IMR-90 (cell line): ENCODE measurements at regions not wholly inside any gene's neighbourhood (a gene's known extent, or its start where the extent isn't known, plus 50 kb on each side); places are given as distances from the start of the nearest gene placed in this dataset.
"Not testable (repeated sequence)": the region's sequence is repeated elsewhere in the genome, so short reads cannot be mapped to it uniquely, and the experiment has no call there.

Experiments used
- ATAC-seq: fragments of 200-7000 bp; cut with Tn5 transposase; 2 replicates; pipeline ENCODE4 v1.9.1; 2020; ENCODE audit warnings: low read depth, mild to moderate bottlenecking, moderate library complexity
- BruUV-seq: library from RNA; stranded (reverse); fragments of 400-500 nt; replicated peaks from 2 replicates; lab custom pipeline; 2021; lab: Mats Ljungman, UMichigan
- CTCF ChIA-PET: fragments of 300-600 bp; formaldehyde crosslinking; extraction: SDS; loops from one replicate; lab custom pipeline; 2021; ENCODE audit warnings: antibody characterized with exemption; lab: Yijun Ruan, JAX
- POLR2A ChIA-PET: fragments of 300-600 bp; sonication (Branson Sonifier 250); formaldehyde crosslinking; loops from one replicate; lab custom pipeline; 2022; ENCODE audit warnings: antibody characterized with exemption; ENCODE audit not compliant: unreplicated experiment; lab: Charles Lee
- DNase-seq: peaks from one replicate; pipeline ENCODE4 v3.0.0; 2013
- H2AFZ ChIP-seq: replicated peaks from 2 replicates; pipeline ENCODE3; 2013; ENCODE audit warnings: low read length, mild to moderate bottlenecking; ENCODE audit not compliant: poor library complexity
- H2AK5ac ChIP-seq: 2 replicates; pipeline ENCODE4 v1.6.1; 2013; ENCODE audit warnings: low read depth, low read length, inconsistent platforms
- H2AK9ac ChIP-seq: replicated peaks from 2 replicates; pipeline ENCODE3; 2013; ENCODE audit warnings: mild to moderate bottlenecking, low read depth, low read length, moderate library complexity; ENCODE audit not compliant: poor library complexity
- H2BK120ac ChIP-seq: 2 replicates; pipeline ENCODE4 v1.6.1; 2013; ENCODE audit warnings: low read depth, low read length, inconsistent platforms
- H2BK15ac ChIP-seq: 3 replicates; pipeline ENCODE4 v1.6.1; 2013; ENCODE audit warnings: low read depth, low read length, inconsistent platforms
- H2BK20ac ChIP-seq: 2 replicates; pipeline ENCODE4 v1.6.1; 2013; ENCODE audit warnings: low read depth, mild to moderate bottlenecking, inconsistent platforms, low read length, moderate library complexity
- H2BK5ac ChIP-seq: 2 replicates; pipeline ENCODE4 v1.6.1; 2013; ENCODE audit warnings: mild to moderate bottlenecking, low read depth, low read length, inconsistent platforms; ENCODE audit not compliant: poor library complexity, severe bottlenecking
- H3K14ac ChIP-seq: replicated peaks from 2 replicates; pipeline ENCODE4 v1.6.1; 2013; ENCODE audit warnings: low read depth, low read length, inconsistent platforms
- H3K18ac ChIP-seq: 2 replicates; pipeline ENCODE4 v1.6.1; 2013; ENCODE audit warnings: low read depth, low read length, control low read depth
- H3K23ac ChIP-seq: 2 replicates; pipeline ENCODE4 v1.6.1; 2013; ENCODE audit warnings: low read depth, low read length, inconsistent platforms
- H3K27ac ChIP-seq: 2 replicates; pipeline ENCODE4 v1.5.1; 2013; ENCODE audit warnings: mild to moderate bottlenecking, control low read depth, low read length; ENCODE audit not compliant: insufficient read depth
- H3K27me3 ChIP-seq: 2 replicates; pipeline ENCODE4 v1.6.1; 2013; ENCODE audit warnings: low read length; ENCODE audit not compliant: control insufficient read depth, insufficient read depth
- H3K36me3 ChIP-seq: 2 replicates; pipeline ENCODE4 v1.6.1; 2013; ENCODE audit warnings: low read length, mixed read lengths; ENCODE audit not compliant: control insufficient read depth, insufficient read depth
- H3K4ac ChIP-seq: 2 replicates; pipeline ENCODE4 v1.6.1; 2013; ENCODE audit warnings: low read depth, low read length, inconsistent platforms
- H3K4me1 ChIP-seq: 2 replicates; pipeline ENCODE4 v1.6.1; 2013; ENCODE audit warnings: low read length, mixed read lengths; ENCODE audit not compliant: control insufficient read depth, insufficient read depth
- H3K4me2 ChIP-seq: 2 replicates; pipeline ENCODE4 v1.6.1; 2013; ENCODE audit warnings: low read depth, mild to moderate bottlenecking, control low read depth, low read length, moderate library complexity
- H3K4me3 ChIP-seq: 2 replicates; pipeline ENCODE4 v1.5.1; 2013; ENCODE audit warnings: low read depth, mild to moderate bottlenecking, control low read depth, low read length, moderate library complexity; ENCODE audit not compliant: insufficient read depth
- H3K56ac ChIP-seq: 2 replicates; pipeline ENCODE4 v1.6.1; 2013; ENCODE audit warnings: low read length, inconsistent platforms; ENCODE audit not compliant: insufficient read depth; ENCODE audit errors: extremely low read depth
- H3K79me1 ChIP-seq, 2 experiments: 2 replicates each; pipeline ENCODE4 v1.6.1; 2013; ENCODE audit warnings: low read length in 2 of 2, inconsistent platforms in 1 of 2, low read depth in 1 of 2
- H3K9ac ChIP-seq: 2 replicates; pipeline ENCODE4 v1.6.1; 2013; ENCODE audit warnings: low read depth, low read length, control low read depth
- H3K9me1 ChIP-seq: 2 replicates; pipeline ENCODE4 v1.6.1; 2013; ENCODE audit warnings: low read length, inconsistent platforms; ENCODE audit not compliant: insufficient read depth
- H3K9me3 ChIP-seq: 2 replicates; pipeline ENCODE4 v1.6.1; 2013; ENCODE audit warnings: low read length; ENCODE audit not compliant: control insufficient read depth, insufficient read depth
- H4K20me1 ChIP-seq: 2 replicates; pipeline ENCODE4 v1.6.1; 2013; ENCODE audit warnings: low read length, inconsistent platforms; ENCODE audit not compliant: insufficient read depth
- H4K5ac ChIP-seq: 2 replicates; pipeline ENCODE4 v1.6.1; 2013; ENCODE audit warnings: mild to moderate bottlenecking, low read depth, low read length, control low read depth
- H4K8ac ChIP-seq, 2 experiments: 2 replicates each; pipeline ENCODE4 v1.6.1; 2013; ENCODE audit warnings: low read depth in 2 of 2, low read length in 2 of 2, control low read depth in 1 of 2, inconsistent platforms in 1 of 2
- H4K91ac ChIP-seq: 2 replicates; pipeline ENCODE4 v1.6.1; 2013; ENCODE audit warnings: low read depth, low read length, inconsistent platforms; ENCODE audit not compliant: insufficient read depth
- WGBS, 2 experiments: methylation state at CpG; one replicate each; pipeline versions ENCODE4 v1.1.5 to v1.1.7; 2013; ENCODE audit warnings: missing lambda C conversion rate in 2 of 2; ENCODE audit not compliant: insufficient read length in 1 of 2; ENCODE audit errors: extremely low coverage in 2 of 2; 5-methylcytosine and 5-hydroxymethylcytosine counted together
- dilution Hi-C: fragments of 300-500 bp; cut with HindIII; formaldehyde crosslinking; loops from one replicate; pipeline ENCODE4 v1.14.3; 2018; ENCODE audit warnings: low sequenced_read_pairs; ENCODE audit not compliant: unreplicated experiment
- in situ Hi-C: fragments of 300-500 bp; cut with MboI; formaldehyde crosslinking; loops from 3 replicates; pipeline ENCODE4 v1.14.3; 2019; ENCODE audit warnings: low sequenced_read_pairs, inconsistent platforms, mixed read lengths
- intact Hi-C: fragments of 100-400 bp; cut with micrococcal nuclease; formaldehyde crosslinking; loops from 2 replicates; pipeline ENCODE4 v1.10.0; 2022

DNA sequence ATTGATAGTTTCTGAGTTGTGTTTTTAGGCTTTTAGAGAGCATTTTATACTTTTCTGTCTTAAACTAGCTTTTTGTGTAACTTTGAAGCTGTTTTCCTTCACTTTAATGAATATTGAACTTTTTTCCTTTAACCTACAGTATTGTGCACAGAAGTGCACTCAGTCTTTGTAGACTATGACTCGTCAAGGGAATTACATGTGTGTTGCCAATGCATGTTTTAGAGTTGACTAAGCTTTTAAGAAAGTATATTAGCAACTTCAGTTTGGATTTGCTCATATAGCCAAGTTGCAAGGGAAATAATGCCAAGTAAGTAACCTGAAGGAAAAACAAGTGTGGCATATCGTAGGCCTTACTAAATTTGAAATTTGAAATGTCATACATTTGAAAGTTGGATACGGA, 55.0 kb upstream of the PARP4 start:
- H3K9me1 ChIP-seq, H3K4ac ChIP-seq, H2BK20ac ChIP-seq, H3K36me3 ChIP-seq, H3K27me3 ChIP-seq, H2BK5ac ChIP-seq, H3K4me1 ChIP-seq, intact Hi-C loops, H2BK15ac ChIP-seq, H4K8ac ChIP-seq, H3K27ac ChIP-seq, H4K91ac ChIP-seq, in situ Hi-C loops, H3K56ac ChIP-seq, H4K5ac ChIP-seq, H3K4me2 ChIP-seq, H3K9me3 ChIP-seq, H2AK9ac ChIP-seq, H3K18ac ChIP-seq, H3K14ac ChIP-seq, H3K79me1 ChIP-seq, H2BK120ac ChIP-seq, H2AK5ac ChIP-seq, BruUV-seq, H2AFZ ChIP-seq, H4K20me1 ChIP-seq, H3K23ac ChIP-seq, dilution Hi-C loops, H3K9ac ChIP-seq, POLR2A ChIA-PET, ATAC-seq, H3K4me3 ChIP-seq: not testable (repeated sequence)
- DNase-seq: peak; percentile 28
- CTCF ChIA-PET: interaction anchor here (0.7 kb wide), 1 partner anchor 9 kb away, joined by 3 read pairs; no protein-coding TSS in a partner anchor
- 0% methylated on average over 1 of the region's 3 CpGs; no CpG with 5 or more reads in 1 of the 2 experiments for WGBS, 2 experiments
